Natural killer cell (primary cell): ENCODE measurements at regions not wholly inside any gene's neighbourhood (a gene's known extent, or its start where the extent isn't known, plus 50 kb on each side); places are given as distances from the start of the nearest gene placed in this dataset.

Source experiments
- ATAC-seq, 3 donors: fragments of 150-1000 bp in 2 of 3; fragments of 200-7000 bp in 1 of 3; cut with Tn5 transposase; 1 replicate in 1 of 3; 2 replicates in 2 of 3; pipeline ENCODE4 v1.10.0; 2021; ENCODE audit warnings: mild to moderate bottlenecking in 2 of 3, moderate library complexity in 2 of 3
- DNase-seq, 2 donors: peaks; one replicate each; pipeline versions ENCODE4 v3.0.0 to v3.0.0-alpha.2; 2013 to 2021; ENCODE audit warnings: mixed read lengths in 1 of 2
- H3K27ac ChIP-seq: one replicate; pipeline ENCODE4 v1.5.1; 2013; ENCODE audit warnings: mild to moderate bottlenecking, low read length
- H3K27me3 ChIP-seq: one replicate; pipeline ENCODE4 v1.6.1; 2013; ENCODE audit warnings: low read length; ENCODE audit not compliant: control insufficient read depth, insufficient read depth
- H3K36me3 ChIP-seq: one replicate; pipeline ENCODE4 v1.6.1; 2013; ENCODE audit warnings: low read length; ENCODE audit not compliant: control insufficient read depth, insufficient read depth
- H3K4me1 ChIP-seq: one replicate; pipeline ENCODE4 v1.6.1; 2013; ENCODE audit warnings: low read length; ENCODE audit not compliant: control insufficient read depth, insufficient read depth
- H3K4me3 ChIP-seq: one replicate; pipeline ENCODE4 v1.5.1; 2013; ENCODE audit warnings: low read length
- H3K9me3 ChIP-seq: one replicate; pipeline ENCODE4 v1.6.1; 2013; ENCODE audit warnings: low read length; ENCODE audit not compliant: control insufficient read depth, insufficient read depth
- H3K27ac Mint-ChIP-seq, 2 donors: one replicate each; pipeline ENCODE4 v1.8.0; 2022; ENCODE audit warnings: mild to moderate bottlenecking in 2 of 2, mixed read lengths in 2 of 2, moderate library complexity in 1 of 2
- H3K27me3 Mint-ChIP-seq, 2 donors: one replicate each; pipeline ENCODE4 v1.8.0; 2022; ENCODE audit warnings: low read depth in 2 of 2, mixed read lengths in 2 of 2
- H3K36me3 Mint-ChIP-seq: one replicate; pipeline ENCODE4 v1.8.0; 2022; ENCODE audit warnings: mixed read lengths
- H3K4me1 Mint-ChIP-seq, 2 donors: one replicate each; pipeline ENCODE4 v1.8.0; 2022; ENCODE audit warnings: mixed read lengths in 2 of 2
- H3K4me3 Mint-ChIP-seq: one replicate; pipeline ENCODE4 v1.8.0; 2022; ENCODE audit warnings: mild to moderate bottlenecking, moderate library complexity, mixed read lengths
- H3K9me3 Mint-ChIP-seq, 2 donors: one replicate each; pipeline ENCODE4 v1.8.0; 2022; ENCODE audit warnings: mixed read lengths in 2 of 2
- WGBS: methylation state at CpG from one replicate; pipeline ENCODE4 v1.1.7; 2013; ENCODE audit warnings: missing lambda C conversion rate; ENCODE audit not compliant: insufficient coverage; 5-methylcytosine and 5-hydroxymethylcytosine counted together
- intact Hi-C: fragments of 100-400 bp; cut with micrococcal nuclease; formaldehyde crosslinking; loops from one replicate; pipeline ENCODE4 v1.14.2; 2022
- TF ChIP-seq, protein P1 (sequence below): fragments of 200-600 bp; IDR thresholded peaks from one replicate; pipeline ENCODE4 v1.8.0; 2022; ENCODE audit warnings: antibody characterized with exemption

DNA sequence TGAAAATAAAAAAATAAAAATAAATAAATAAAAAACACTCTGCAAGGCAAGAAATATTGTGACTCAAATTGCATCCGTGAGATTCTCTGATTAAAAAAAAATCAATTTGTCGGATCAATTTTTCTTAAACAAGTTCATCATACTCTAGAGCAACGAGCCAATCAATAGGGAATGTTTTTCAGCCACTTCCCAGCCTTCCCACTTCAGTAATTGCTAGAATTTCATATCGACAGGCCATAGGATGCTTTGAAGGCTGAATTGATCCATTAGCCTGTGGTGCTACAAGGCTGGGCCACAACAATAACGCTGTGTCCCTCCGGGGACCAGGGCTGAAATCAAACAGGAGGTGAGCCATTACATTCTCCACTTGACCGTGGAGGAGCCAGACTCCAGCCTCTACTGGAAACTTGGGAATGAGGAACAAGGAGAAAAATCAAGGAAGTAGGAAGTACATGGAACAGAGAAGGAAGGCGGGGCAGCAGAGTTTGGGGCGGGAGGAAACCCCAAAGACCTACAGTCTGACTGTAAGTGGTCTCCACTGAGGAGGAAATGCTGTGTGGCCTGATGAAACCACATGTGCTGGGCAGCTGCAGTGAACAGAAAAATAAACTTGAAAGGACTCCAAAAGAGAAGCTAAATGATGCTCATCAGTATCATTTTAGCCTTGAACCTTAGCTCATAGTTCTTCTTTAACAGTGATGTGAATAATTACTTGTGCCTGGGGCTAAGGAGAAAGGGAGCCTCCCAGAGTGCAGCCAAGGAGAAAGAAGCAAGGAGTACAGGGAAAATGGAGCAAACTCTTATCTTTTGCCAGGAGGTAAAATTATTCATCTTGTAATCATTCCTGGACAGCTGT, 308.6 kb downstream of the TLE1 start:
- ATAC-seq: no peak
- Histone ChIP-seq H3K27me3 (no peaks in the 10 kb centered on the region), H3K4me1 (no peaks in the 10 kb centered on the region), H3K4me3 (no peak overlapping the region), H3K36me3 (no peaks in the 10 kb centered on the region), H3K9me3 (no peaks in the 10 kb centered on the region), H3K27ac (no peak overlapping the region)
- no peaks in the 10 kb centered on the region for H3K9me3 Mint-ChIP-seq
- no peak overlapping the region for H3K27ac Mint-ChIP-seq
- no peak for DNase-seq
- intact Hi-C loops: no loop called here
- no peaks in the 10 kb centered on the region for H3K36me3 Mint-ChIP-seq
- peaks cover 0 to 7% of the 10 kb centered on the region in 2 donors for H3K27me3 Mint-ChIP-seq
- H3K4me1 Mint-ChIP-seq: peaks cover 0 to 9% of the 10 kb centered on the region in 2 donors
- TF ChIP-seq, protein P1, sequence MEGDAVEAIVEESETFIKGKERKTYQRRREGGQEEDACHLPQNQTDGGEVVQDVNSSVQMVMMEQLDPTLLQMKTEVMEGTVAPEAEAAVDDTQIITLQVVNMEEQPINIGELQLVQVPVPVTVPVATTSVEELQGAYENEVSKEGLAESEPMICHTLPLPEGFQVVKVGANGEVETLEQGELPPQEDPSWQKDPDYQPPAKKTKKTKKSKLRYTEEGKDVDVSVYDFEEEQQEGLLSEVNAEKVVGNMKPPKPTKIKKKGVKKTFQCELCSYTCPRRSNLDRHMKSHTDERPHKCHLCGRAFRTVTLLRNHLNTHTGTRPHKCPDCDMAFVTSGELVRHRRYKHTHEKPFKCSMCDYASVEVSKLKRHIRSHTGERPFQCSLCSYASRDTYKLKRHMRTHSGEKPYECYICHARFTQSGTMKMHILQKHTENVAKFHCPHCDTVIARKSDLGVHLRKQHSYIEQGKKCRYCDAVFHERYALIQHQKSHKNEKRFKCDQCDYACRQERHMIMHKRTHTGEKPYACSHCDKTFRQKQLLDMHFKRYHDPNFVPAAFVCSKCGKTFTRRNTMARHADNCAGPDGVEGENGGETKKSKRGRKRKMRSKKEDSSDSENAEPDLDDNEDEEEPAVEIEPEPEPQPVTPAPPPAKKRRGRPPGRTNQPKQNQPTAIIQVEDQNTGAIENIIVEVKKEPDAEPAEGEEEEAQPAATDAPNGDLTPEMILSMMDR: no peak
- WGBS: 69% methylated on average over 9 of the region's 9 CpGs
- no peak overlapping the region for H3K4me3 Mint-ChIP-seq

DNA sequence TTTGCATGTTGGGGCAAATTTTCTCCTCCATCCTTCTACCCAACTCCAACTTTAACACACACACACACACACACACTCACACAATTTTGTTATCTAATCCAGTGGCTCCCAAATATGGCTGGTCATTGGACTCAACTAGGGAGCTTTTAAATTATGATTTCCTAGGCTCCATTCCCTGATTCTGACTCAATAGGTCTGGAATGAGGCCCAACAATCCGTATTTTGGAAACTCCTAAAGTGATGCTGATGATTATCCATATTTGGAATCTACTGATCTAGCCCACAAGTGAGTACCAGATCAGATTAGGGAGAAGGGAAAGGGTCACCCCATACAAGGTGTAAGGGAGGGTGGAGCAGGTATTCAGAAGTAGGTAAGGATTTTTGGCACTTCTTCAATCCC, 309.7 kb downstream of the TLE1 start:
- no peak overlapping the region for H3K27ac Mint-ChIP-seq
- 91% methylated on average over 1 of the region's 1 CpG for WGBS
- H3K4me1 Mint-ChIP-seq: peaks cover 0 to 9% of the 10 kb centered on the region in 2 donors

DNA sequence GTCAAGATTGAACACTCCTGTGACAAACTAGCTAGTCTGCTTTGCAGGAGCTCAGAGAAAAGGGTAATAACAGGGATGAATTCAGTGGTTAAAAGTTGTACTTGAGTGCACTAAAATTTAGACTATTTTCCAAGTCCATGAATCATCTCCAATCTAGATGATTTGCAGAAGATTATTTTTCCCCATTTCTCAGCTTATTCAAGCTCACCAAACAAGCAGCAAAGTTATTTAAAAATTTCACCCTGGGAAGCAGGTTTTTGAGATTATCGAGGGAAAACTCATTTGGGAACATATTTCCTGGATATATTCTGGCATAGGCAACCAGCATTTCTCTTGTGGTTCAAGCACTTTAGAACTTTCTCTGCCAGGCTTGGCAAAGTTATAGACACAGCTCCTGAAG, 311.4 kb downstream of the TLE1 start:
- Mint-ChIP-seq H3K27me3 (no peaks in the 10 kb centered on the region), H3K9me3 (no peaks in the 10 kb centered on the region), H3K36me3 (no peaks in the 10 kb centered on the region), H3K4me3 (no peak overlapping the region), H3K4me1 (peaks cover 0 to 9% of the 10 kb centered on the region in 2 donors), H3K27ac (no peak overlapping the region)
- no peaks in the 10 kb centered on the region for H3K4me1 ChIP-seq
- no peaks in the 10 kb centered on the region for H3K36me3 ChIP-seq
- H3K27me3 ChIP-seq: no peaks in the 10 kb centered on the region
- DNase-seq: no peak
- intact Hi-C loops: no loop called here
- TF ChIP-seq, protein P1: no peak
- ATAC-seq: no peak
- H3K4me3 ChIP-seq: no peak overlapping the region
- no peak overlapping the region for H3K27ac ChIP-seq
- no peaks in the 10 kb centered on the region for H3K9me3 ChIP-seq
- WGBS: 93% methylated on average over 1 of the region's 1 CpG

More for the DNA sequence above, 309.7 kb downstream of the TLE1 start:
- H3K4me3 Mint-ChIP-seq: no peak overlapping the region
- TF ChIP-seq, protein P1: no peak
- no peaks in the 10 kb centered on the region for H3K4me1 ChIP-seq
- no peaks in the 10 kb centered on the region for H3K36me3 ChIP-seq
- no peaks in the 10 kb centered on the region for H3K9me3 Mint-ChIP-seq
- peaks cover 0 to 4% of the 10 kb centered on the region in 2 donors for H3K27me3 Mint-ChIP-seq
- intact Hi-C loops: no loop called here
- no peak overlapping the region for H3K4me3 ChIP-seq
- no peak for ATAC-seq
- no peak for DNase-seq
- no peaks in the 10 kb centered on the region for H3K9me3 ChIP-seq
- H3K36me3 Mint-ChIP-seq: no peaks in the 10 kb centered on the region
- H3K27ac ChIP-seq: no peak overlapping the region
- H3K27me3 ChIP-seq: no peaks in the 10 kb centered on the region

DNA sequence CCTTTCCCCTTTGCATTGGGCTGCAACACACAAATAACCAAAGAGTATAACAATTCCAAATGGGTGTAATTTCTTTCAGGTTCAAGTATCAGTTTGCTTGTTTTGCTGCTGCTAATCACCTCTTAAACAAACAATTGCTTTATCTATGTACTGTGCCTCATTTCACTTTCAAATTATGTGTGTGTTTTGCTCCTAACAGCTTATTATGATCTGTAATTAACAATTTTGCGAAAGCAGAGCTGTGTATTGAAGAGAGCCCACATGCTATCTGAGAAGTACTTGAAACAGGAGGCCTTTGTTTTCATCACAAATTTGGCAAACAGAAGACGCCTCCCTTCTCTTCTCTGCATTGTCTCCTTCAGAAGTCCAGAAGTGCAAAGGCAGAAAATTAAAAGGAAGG, 312.0 kb downstream of the TLE1 start:
- Histone ChIP-seq H3K27ac (no peak overlapping the region), H3K4me3 (no peak overlapping the region), H3K36me3 (no peaks in the 10 kb centered on the region), H3K27me3 (no peaks in the 10 kb centered on the region), H3K9me3 (no peaks in the 10 kb centered on the region), H3K4me1 (no peaks in the 10 kb centered on the region)
- no peaks in the 10 kb centered on the region for H3K36me3 Mint-ChIP-seq
- H3K27ac Mint-ChIP-seq: no peak overlapping the region
- DNase-seq (no peak), ATAC-seq (no peak)
- TF ChIP-seq, protein P1: no peak
- H3K4me1 Mint-ChIP-seq: peaks cover 0 to 9% of the 10 kb centered on the region in 2 donors
- intact Hi-C loops: no loop called here
- H3K27me3 Mint-ChIP-seq: no peaks in the 10 kb centered on the region
- no peaks in the 10 kb centered on the region for H3K9me3 Mint-ChIP-seq
- 83% methylated on average over 2 of the region's 2 CpGs for WGBS
- no peak overlapping the region for H3K4me3 Mint-ChIP-seq
